ENCODE measurements at regions not wholly inside any gene's neighbourhood (a gene's known extent, or its start where the extent isn't known, plus 50 kb on each side); places are given as distances from the start of the nearest gene placed in this dataset.
"Not testable (repeated sequence)": the region's sequence is repeated elsewhere in the genome, so short reads cannot be mapped to it uniquely, and the experiment has no call there.

GRCh38 chr3:181330257-181330656 lies 340.7 kb upstream of the DNAJC19 start:
- no peak for DNase-seq (ENCODE audit: low spot score)

- DNase-seq (ENCODE audit: low spot score): no peak
These were observed 339.5 kb upstream of the DNAJC19 start for GRCh38 chr3:181329024-181329423.

GRCh38 chr3:181328346-181328745 lies 338.8 kb upstream of the DNAJC19 start:
- DNase-seq (ENCODE audit: low spot score): no peak

- no peak for DNase-seq (ENCODE audit: low spot score)
These were observed 337.8 kb upstream of the DNAJC19 start for GRCh38 chr3:181327349-181327748.

GRCh38 chr3:181326637-181327223 lies 337.2 kb upstream of the DNAJC19 start:
- peak; percentile 0 for DNase-seq (ENCODE audit: low spot score)

- DNase-seq (ENCODE audit: low spot score): not testable (repeated sequence)
These were observed 335.0 kb upstream of the DNAJC19 start for GRCh38 chr3:181324516-181324915.

GRCh38 chr3:181318321-181318720 lies 328.8 kb upstream of the DNAJC19 start:
- DNase-seq (ENCODE audit: low spot score): no peak

GRCh38 chr3:181317508-181317907 lies 328.0 kb upstream of the DNAJC19 start:
- no peak for DNase-seq (ENCODE audit: low spot score)

- DNase-seq (ENCODE audit: low spot score): no peak
These were observed 326.9 kb upstream of the DNAJC19 start for GRCh38 chr3:181316482-181316881.

- DNase-seq (ENCODE audit: low spot score): no peak
These were observed 323.8 kb upstream of the DNAJC19 start for GRCh38 chr3:181313335-181313734.

- no peak for DNase-seq (ENCODE audit: low spot score)
These were observed 321.6 kb upstream of the DNAJC19 start for GRCh38 chr3:181311186-181311585.

- no peak for DNase-seq (ENCODE audit: low spot score)
These were observed 313.4 kb upstream of the DNAJC19 start for GRCh38 chr3:181302960-181303359.

GRCh38 chr3:181300033-181300432 lies 310.5 kb upstream of the DNAJC19 start:
- DNase-seq (ENCODE audit: low spot score): no peak

- DNase-seq (ENCODE audit: low spot score): no peak
These were observed 308.9 kb upstream of the DNAJC19 start for GRCh38 chr3:181298421-181298820.

GRCh38 chr3:181292984-181293383 lies 303.4 kb upstream of the DNAJC19 start:
- no peak for DNase-seq (ENCODE audit: low spot score)

GRCh38 chr3:181290941-181291340 lies 301.4 kb upstream of the DNAJC19 start:
- DNase-seq (ENCODE audit: low spot score): no peak

GRCh38 chr3:181289306-181289705 lies 299.8 kb upstream of the DNAJC19 start:
- DNase-seq (ENCODE audit: low spot score): no peak

GRCh38 chr3:181288145-181288544 lies 298.6 kb upstream of the DNAJC19 start:
- no peak for DNase-seq (ENCODE audit: low spot score)

- DNase-seq (ENCODE audit: low spot score): no peak
These were observed 289.7 kb upstream of the DNAJC19 start for GRCh38 chr3:181279239-181279565.

- no peak for DNase-seq (ENCODE audit: low spot score)
These were observed 289.1 kb upstream of the DNAJC19 start for GRCh38 chr3:181278468-181279238.

- no peak for DNase-seq (ENCODE audit: low spot score)
These were observed 286.9 kb upstream of the DNAJC19 start for GRCh38 chr3:181276358-181276896.

- no peak for DNase-seq (ENCODE audit: low spot score)
These were observed 284.5 kb upstream of the DNAJC19 start for GRCh38 chr3:181274025-181274424.

- no peak for DNase-seq (ENCODE audit: low spot score)
These were observed 277.8 kb upstream of the DNAJC19 start for GRCh38 chr3:181267312-181267711.

Data from hepatic stellate cell (primary cell).